HG02763 (cell line): ENCODE measurements at regions not wholly inside any gene's neighbourhood (a gene's known extent, or its start where the extent isn't known, plus 50 kb on each side); places are given as distances from the start of the nearest gene placed in this dataset.
"Not testable (repeated sequence)": the region's sequence is repeated elsewhere in the genome, so short reads cannot be mapped to it uniquely, and the experiment has no call there.

Experiments
- ATAC-seq: cut with Tn5 transposase; IDR thresholded peaks from one replicate; pipeline ENCODE4 v1.9.1; 2021; ENCODE audit warnings: mild to moderate bottlenecking, moderate library complexity; ENCODE audit not compliant: unreplicated experiment

DNA sequence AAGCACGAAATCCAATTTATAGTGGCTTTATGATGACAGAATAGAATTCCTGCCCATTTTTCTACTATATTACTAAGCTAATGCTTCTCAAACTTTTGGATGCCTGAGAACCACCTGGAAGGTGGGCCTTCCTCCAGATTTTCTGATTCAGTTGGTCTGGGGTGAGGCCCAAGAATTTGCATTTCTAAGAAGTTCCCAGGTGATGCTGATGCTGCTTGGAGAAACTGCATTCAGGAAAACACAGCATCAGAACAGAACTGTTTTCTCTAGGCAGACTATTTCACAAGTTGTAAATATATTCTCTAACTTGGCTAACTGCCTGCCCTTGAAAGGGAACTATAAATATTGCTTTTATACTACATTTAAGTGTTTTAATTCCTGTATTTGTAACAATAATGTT lies 644.9 kb upstream of the DPPA4 start:
- ATAC-seq = no peak

DNA sequence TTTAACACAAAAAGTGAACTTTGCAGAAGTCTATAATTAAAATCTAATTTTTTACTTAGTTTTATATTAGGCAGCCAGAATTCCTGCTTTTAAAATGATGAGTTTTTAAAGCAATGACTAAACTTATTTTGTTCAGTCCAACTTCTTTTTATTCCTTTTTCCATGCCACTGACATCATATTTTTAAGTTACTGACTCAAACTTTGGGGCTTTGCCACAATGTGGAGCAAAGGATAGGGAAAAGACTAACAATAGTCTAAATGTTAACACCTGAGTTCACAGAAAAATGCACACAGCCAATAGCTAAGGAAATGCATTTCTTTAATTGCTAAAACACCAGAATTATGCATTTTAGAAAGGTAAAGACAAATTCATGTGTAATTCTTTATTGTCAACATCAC lies 647.6 kb upstream of the DPPA4 start:
- no peak for ATAC-seq

DNA sequence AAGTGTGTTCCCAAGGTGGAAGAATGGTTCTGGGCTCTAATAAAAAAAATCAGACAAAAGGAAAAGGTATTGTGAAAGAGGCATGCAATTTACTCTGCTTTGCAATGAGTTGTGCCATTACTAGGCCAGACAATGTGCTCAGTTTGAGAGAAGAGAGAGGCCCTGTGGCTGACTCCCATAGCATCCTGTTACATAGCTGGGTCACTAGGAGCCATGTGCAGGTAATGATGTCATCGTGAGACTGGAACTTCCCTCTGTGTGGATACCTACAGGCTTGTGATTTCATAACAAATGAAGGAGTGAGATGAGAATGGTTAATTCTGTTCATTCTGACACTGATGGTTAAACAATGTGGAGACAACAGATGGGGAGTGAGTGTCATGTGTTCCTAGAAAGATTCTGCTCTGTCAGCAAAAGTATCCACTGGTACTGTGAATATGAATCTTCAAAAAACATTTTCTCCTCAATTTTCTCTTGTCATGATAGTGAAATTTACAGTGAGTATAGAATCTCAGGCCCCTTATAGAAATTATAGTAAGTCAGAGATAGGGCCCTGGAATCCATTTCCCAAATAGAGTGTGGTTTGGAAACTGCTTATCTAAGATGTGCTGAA lies 648.7 kb upstream of the DPPA4 start:
- ATAC-seq = no peak

DNA sequence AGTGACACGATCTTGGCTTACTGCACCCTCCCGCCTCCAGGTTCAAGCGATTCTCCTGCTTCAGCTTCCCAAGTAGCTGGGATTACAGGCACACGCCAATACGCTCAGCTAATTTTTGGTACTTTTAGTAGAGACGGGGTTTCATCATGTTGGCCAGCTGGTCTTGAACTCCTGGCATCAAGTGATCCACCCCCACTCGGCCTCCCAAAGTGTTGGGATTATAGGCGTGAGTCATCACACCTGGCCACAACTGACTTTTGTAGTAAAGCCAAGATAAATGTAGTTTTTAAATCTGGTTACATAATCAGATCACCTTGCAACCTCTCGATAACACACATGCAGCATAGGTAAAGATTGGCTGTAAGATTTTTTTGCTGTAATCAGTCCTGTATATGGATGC lies 657.5 kb upstream of the DPPA4 start:
- ATAC-seq = no peak

DNA sequence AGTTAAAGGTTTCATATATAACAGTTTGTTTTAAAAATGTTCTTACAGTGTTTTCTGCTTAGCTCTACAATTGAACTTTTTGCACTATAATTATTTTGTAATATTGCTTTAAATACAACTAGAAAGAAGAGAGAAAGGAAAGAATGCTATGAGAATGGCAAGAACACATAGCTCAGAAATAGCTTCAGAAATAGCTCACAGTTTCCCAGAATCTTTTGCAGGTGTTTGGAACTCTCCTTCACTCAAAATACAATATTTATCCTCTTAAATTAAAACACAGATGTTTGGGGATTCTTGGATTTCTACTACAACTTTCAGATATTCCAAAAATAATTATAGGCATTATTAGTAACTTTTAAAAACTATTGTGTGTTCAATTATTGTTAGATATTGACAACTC lies 658.0 kb upstream of the DPPA4 start:
- no peak for ATAC-seq

DNA sequence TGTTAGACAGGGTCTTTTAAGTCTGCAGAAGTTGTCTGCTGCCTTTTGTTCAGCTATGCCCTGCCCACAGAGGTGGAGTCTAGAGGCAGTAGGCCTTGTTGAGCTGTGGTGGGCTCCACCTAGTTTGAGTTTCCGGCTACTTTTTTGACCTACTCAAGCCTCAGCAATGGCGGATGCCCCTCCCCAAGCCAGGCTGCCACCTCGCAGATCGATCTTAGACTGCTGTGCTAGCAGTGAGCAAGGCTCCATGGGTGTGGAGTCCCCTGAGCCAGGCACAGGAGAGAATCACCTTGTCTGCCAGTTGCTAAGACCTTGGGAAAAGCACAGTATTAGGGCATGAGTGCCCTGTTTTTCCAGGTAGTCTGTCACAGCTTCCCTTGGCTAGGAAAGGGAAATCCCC lies 664.6 kb upstream of the DPPA4 start:
- not testable (repeated sequence) for ATAC-seq

DNA sequence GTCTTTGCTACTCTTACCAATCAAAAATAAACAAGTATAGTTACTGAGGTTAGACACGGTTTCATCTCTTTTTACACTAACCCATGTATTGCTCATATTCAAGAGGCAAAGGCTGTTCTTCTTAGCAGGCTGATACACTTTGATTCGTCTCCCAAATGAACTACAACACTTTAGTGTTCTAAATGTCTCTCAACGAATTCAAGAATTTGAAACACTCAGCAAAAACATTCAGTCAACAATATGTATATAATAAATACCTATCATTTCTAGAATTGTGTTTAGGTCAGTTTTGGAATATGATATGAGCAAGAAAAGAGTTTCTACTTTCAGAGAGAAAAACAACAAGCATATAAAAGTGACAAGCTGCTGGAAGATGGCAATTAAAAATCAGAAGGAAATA lies 669.6 kb upstream of the DPPA4 start:
- ATAC-seq = no peak

DNA sequence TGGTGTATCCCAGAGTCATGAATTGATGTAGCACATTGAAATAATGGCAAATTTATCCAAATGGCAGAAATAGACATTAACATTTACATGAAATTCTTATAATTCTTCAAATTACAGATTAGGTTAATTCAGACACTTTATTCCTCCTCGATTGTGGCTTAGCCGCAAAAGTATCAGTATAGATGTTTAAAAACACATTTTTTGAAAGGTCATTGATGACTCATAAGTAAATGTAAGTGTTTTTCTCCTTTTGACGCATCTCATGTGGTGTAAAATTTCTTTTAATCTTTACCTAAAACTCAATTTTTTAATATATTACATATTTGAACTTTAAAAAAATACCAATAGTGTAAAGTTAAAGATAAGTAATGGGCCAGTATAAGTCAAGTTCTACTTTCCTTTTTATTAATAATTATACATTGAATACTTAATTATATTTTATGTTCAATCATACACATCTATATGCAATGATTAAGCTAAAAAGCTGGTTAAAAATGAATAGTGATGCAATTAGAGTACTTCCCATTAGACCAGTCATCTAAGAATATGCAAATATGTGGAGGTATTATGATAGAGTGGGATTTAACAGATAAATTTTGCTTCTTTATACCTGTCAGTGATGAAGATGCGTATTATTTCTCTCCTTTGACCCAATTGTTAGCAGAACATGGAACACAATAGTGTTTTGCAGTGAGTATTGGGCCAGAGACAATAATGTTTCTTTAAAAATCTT lies 678.1 kb upstream of the DPPA4 start:
- no peak for ATAC-seq

DNA sequence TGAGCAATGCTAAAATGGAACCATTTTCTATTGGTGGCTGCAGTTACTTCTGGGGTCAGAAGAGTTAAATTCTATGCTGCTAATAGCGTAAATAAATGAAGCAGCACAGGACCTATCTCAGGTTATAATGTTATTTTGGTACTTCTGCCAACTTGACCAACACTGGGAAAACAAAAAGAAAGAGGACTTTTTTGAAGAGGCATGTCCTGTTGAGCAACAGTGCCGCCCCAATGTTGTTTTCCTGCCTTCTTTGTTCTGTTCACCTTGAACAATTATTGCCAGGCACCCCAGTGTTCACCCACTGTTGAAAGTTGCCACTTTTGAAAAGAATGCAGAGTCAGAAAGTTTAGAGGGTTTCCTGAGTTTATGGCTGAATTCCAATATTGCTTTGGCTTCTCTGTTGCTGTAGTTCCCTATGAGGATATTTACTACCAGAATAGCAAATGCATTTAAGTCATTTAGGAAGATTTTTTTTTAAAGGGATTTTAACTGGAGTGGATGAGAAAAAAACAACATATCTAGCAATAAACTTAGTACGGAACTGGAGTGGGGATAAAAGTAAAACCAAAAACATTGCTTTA lies 679.0 kb upstream of the DPPA4 start:
- no peak for ATAC-seq

DNA sequence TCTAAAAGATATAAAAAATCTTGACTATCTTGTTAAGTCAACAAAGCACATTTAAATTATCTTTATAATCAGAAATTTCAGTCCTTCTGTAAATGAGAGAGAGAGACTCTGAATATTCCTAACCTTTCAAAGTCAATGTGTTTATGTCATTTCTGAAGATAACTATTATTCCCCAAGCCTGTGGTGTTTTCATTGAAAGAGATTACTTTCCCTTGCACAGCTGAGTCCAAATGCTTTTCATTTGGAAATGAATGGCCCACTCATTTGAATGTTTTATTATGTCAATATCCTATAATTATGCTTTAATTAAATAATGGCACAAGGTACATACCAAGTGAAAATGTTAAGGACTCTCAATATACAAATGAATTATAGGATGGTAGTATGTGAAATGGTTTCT lies 680.0 kb upstream of the DPPA4 start:
- no peak for ATAC-seq

DNA sequence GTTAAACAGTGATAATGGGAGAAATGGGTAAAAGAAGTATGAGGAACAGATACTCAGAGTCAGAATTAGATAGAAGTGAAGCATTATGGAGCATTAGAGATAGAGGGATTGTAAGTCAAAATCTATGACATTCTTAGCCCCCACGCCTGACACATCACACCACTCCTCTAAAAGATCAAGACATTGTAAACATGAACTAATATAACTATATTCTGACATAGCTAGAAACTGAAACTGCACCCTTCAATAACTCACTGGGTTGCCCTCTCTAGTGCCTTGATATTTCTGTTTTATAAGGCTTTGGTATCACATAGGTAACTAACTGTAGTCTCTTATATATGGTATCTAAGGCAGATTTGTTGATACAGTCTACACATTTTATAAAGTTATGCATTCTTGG lies 684.3 kb upstream of the DPPA4 start:
- ATAC-seq = no peak

DNA sequence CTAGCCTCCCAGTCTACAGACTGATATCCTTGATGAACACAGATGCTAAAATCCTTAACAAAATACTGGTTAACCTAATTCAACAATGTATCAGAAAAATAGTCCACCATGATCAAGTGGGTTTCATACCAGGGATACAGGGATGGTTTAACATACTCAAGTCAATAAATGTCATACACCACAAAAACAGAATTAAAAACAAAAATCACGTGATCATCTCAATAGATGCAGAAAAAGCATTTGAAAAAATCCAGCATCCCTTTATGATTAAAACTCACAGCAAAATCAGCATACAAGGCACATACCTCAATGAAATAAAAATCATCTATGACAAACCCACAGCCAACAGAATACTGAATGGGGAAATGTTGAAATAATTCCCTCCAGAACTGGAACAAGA lies 685.7 kb upstream of the DPPA4 start:
- ATAC-seq = not testable (repeated sequence)

DNA sequence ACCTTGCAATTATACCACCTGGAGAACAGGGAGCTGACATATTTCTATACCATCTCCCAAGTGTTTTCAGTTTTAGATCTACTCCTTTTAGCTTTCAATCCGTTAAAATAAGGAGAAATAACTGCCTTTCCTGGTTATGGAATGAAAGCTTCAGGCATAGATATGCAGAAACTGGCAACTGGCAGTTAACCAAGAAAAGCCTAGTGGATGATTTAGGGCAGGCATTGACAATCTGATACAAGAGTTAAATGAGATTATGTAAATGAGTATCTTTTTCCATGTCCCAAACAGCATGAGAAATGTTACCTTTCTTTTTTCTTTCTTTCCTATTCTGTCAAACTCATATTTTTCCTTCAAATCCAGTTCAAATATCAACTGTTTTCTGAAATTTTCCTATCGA lies 689.1 kb upstream of the DPPA4 start:
- ATAC-seq = no peak

DNA sequence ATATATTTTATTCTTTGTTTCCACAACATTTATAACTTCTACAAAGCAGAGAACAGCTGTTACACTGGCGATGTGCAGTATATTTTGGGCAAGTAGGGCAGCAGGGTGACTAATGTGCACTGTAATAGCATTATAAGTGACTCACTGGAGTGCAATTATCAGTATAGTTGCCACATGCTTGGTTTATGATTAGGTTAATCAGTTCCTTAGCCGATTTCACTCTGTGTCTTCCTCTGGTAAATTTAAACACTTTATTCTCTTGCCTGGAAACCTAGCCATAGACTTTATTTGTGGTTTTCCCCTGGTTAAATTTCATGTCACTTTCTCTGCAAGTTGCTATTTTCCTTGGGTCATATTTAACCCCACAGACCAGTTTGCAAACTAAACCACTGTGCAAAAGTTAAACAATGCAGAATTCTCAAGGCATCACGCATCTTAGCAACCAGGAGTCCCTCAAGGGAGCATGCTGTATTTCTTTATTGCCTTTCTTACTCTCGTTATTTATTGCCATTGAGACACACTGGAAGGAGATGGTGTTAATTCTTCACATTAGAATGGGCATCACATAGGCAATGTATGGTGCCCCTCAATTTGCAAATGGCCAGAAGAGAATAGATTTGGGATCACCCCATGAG lies 690.2 kb upstream of the DPPA4 start:
- ATAC-seq = no peak

DNA sequence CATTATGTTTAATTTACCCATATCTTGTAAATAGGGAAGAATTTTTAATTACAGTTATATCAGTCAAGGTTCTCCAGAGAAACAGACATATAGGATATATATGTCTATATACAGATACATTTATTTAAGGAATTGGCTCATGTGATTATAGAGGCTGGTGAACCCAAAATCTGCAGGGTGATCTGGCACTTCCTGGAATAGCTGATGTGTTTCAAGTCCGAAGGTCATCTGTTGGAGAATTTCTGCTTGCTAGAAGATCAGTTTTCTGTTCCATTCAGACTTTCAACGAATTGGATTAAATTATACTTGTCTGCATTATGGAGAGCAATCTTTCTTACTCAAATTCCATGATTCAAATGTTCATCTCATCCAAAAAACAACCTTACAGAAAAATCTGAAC lies 694.6 kb upstream of the DPPA4 start:
- ATAC-seq = no peak

DNA sequence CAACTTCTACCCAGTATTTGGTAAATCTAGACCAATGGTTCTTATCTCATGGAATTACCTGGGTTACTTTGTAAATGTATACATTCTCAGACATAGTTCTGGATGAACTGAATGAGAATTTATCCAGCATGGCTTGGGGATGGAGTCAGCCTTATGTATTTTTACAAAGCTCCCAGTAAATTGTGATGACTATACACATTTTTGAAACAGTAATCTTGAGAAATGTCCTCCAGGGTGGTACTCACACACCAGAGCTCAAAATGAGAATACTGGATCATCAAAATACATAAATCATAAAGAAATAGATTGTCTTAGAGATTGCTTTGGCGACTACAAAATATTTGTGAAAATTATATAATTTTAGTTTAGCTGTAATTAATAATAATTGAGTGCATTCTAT lies 722.1 kb upstream of the DPPA4 start:
- no peak for ATAC-seq

DNA sequence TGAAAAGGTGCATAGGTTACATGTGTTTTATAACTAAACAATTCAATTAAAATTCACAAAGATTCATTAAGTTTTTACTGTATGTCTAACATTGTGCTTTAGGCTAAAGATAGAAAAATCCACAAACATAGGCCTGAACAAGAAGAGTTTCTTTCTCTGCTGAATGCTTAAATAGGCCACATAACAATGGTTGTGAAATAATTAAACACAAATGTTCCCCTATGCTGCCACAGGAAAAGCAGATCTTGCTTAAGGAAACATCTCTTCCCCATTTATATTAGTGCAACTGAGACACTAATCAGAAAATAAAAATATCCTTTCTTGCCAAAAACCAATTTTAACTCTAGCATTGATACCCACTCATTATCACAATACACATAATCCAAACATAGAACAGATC lies 725.4 kb upstream of the DPPA4 start:
- ATAC-seq = no peak

DNA sequence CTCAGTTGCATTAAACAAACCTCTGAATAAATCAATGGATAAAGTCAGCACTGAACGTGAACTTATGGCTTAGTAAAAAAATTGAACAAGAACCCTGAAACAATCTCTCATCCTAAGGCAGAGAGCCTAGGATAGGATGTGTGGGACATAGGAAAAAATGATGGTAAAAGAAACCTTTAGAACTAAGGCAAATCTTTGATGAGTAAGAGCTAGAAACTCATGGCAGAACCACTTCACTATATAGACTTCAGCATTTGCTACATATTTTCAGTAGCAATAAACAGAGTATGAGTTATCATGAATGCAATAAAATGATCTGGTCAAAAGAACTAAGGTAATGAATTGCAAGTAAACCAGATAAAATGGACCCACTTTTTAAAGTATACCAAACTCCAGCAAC lies 725.8 kb upstream of the DPPA4 start:
- no peak for ATAC-seq

DNA sequence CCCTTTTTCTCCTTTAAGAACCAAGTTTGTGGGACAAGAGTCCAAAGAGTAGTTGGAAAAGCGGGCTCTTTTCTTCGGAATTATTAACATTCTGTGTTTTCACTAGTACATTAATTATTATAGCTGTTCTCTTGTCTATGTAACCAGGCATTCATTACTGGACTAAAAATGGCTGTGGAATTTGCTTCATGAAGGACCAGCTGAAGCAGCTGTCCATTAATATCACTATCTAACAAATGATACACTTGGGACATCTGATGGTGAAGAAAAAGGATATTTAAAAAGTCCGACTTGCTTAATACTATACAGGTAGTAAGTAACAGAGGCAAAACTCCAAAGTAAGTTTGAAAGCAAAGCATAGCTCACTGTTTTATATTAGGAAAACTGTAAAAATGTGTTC lies 728.9 kb upstream of the DPPA4 start:
- no peak for ATAC-seq

DNA sequence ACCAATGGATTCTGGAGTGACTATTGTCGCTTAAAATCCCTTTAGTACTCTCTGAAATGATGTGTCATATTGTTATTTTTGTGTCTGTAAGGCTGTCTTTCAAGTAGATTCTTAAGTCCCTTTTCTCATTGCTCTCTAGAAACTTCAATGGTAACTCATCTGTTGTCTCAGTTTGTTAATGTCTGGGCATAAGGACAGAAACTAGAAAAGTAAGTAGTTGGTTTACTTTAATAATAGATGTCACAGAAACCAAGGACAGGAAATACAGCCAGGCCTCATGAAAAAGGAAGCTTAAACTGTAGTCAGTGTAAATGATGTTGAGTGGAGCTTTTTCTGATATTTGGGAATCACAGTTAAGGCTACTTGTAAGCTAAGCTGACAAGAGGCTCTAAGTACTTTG lies 730.2 kb upstream of the DPPA4 start:
- no peak for ATAC-seq

DNA sequence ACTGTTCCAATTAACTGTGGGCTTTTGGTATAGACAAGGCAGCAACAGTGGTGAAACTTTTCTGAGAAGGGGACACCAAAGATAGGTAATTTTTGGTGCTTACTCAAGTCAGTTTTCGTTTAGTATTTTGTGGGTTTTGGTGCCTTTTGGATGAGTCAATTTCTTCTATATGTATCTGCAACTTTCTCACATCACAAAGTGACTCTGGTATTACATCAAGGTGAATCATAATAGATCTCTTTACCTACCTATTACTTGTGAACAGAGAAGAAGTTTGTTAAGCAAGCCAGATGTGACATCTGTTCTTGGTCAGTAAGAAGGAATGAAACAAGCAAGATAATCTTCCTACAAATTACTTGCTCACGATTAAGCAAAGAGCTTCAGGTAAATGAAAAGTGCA lies 732.4 kb upstream of the DPPA4 start:
- ATAC-seq = no peak
